ENCODE measurements at regions not wholly inside any gene's neighbourhood (a gene's known extent, or its start where the extent isn't known, plus 50 kb on each side); places are given as distances from the start of the nearest gene placed in this dataset.

- TF ChIP-seq POLR2A (IDR thresholded peaks at IDR 0.05) = no peak
- TF ChIP-seq POLR2AphosphoS5 (IDR thresholded peaks at IDR 0.05) = no peak
Observed at GRCh38 chr5:166369807-166370206, 1921.6 kb upstream of the WWC1 start.

Data from transverse colon (tissue), 3 donors.